ENCODE measurements at regions not wholly inside any gene's neighbourhood (a gene's known extent, or its start where the extent isn't known, plus 50 kb on each side); places are given as distances from the start of the nearest gene placed in this dataset.
"Not testable (repeated sequence)": the region's sequence is repeated elsewhere in the genome, so short reads cannot be mapped to it uniquely, and the experiment has no call there.

DNA sequence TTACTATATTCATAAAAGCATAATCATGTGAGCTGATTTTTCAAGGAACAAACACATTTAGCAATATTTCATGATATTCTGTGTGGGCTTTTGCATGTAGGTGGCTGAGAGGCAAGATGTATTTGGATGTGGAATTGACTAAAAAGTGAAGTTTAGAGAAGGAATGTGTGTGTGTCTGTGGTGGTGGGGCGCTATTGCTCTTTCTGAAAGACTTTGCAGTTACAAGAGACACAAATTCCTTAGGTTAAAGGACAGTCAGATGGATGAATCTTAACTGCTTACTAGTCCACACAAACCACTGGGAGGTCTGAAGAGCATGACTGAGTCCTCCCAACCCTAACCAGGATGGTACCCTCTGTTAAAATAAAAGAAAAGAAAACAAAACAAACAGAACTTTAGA lies 200.1 kb downstream of the SDHAF3 start:
- intact Hi-C loops (cut with DNase I; ENCODE audit: low total_unique reads), result no loop called here
- Histone ChIP-seq H3K36me3 (no peaks in the 10 kb centered on the region), H3K27ac (no peak overlapping the region), H3K4me3 (no peak overlapping the region), H3K27me3 (no peaks in the 10 kb centered on the region), H3K9me3 (peaks cover 0 to 22% (median 14%) of the 10 kb centered on the region in 4 donors), H3K4me1 (no peaks in the 10 kb centered on the region)
- TF ChIP-seq, protein P1, sequence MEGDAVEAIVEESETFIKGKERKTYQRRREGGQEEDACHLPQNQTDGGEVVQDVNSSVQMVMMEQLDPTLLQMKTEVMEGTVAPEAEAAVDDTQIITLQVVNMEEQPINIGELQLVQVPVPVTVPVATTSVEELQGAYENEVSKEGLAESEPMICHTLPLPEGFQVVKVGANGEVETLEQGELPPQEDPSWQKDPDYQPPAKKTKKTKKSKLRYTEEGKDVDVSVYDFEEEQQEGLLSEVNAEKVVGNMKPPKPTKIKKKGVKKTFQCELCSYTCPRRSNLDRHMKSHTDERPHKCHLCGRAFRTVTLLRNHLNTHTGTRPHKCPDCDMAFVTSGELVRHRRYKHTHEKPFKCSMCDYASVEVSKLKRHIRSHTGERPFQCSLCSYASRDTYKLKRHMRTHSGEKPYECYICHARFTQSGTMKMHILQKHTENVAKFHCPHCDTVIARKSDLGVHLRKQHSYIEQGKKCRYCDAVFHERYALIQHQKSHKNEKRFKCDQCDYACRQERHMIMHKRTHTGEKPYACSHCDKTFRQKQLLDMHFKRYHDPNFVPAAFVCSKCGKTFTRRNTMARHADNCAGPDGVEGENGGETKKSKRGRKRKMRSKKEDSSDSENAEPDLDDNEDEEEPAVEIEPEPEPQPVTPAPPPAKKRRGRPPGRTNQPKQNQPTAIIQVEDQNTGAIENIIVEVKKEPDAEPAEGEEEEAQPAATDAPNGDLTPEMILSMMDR (IDR thresholded peaks at IDR 0.05), result no peak
- no peak for TF ChIP-seq POLR2AphosphoS5 (IDR thresholded peaks at IDR 0.05)
- no peak for TF ChIP-seq EP300 (IDR thresholded peaks at IDR 0.05)
- TF ChIP-seq POLR2A (IDR thresholded peaks at IDR 0.05), result no peak
- 30 to 58% (median 51%) methylated on average over 1 of the region's 1 CpG for WGBS, 5 donors
- no peak for DNase-seq

DNA sequence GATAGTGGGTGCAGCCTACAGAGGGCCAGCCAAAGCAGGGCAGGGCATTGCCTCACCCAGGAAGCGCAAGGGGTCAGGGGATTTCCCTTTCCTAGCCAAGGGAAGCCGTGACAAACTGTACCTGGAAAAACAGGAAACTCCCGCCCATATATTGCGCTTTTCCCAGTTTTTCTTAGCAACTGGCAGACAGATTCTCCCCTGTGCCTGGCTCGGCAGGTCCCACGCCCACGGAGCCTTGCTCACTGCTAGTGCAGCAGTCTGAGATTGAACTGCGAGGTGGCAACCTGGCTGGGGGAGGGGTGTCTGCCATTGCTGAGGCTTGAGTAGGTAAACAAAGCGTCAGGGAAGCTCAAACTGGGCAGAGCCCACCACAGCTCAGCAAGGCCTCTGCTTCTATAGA lies 212.4 kb downstream of the SDHAF3 start:
- H3K4me1 ChIP-seq; intact Hi-C loops (cut with DNase I; ENCODE audit: low total_unique reads); DNase-seq; H3K4me3 ChIP-seq; H3K27ac ChIP-seq; H3K36me3 ChIP-seq; H3K27me3 ChIP-seq: not testable (repeated sequence)
- peaks cover 0 to 29% (median 15%) of the 10 kb centered on the region in 4 donors for H3K9me3 ChIP-seq
- WGBS, 5 donors, result 50 to 63% (median 53%) methylated on average over 9 of the region's 9 CpGs

DNA sequence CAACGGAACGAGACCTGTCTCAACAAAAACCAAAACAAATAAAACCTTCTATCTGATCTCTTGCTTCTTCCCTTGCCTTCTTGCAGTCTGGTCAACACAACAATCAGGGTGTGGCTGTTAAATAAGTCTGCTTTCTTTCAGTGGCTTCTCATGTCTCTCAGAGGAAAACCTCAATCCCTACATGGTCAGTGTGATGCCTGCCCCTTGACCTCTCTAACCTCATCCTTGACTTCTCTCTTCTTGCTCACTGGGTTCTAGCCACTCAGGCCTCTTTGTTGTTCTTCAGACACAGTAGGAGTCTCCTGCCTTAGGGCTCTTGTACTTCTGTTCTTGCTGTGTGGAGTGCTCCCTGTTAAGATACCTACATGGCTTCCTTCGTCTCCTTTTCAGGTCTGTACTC lies 220.4 kb downstream of the SDHAF3 start:
- Histone ChIP-seq H3K9me3 (no peaks in the 10 kb centered on the region), H3K4me3 (no peak overlapping the region), H3K4me1 (no peaks in the 10 kb centered on the region), H3K36me3 (no peaks in the 10 kb centered on the region), H3K27ac (no peak overlapping the region), H3K27me3 (no peaks in the 10 kb centered on the region)
- TF ChIP-seq EP300 (IDR thresholded peaks at IDR 0.05), result no peak
- WGBS, 5 donors, result 72 to 88% (median 73%) methylated on average over 3 of the region's 3 CpGs
- no peak for DNase-seq
- intact Hi-C loops (cut with DNase I; ENCODE audit: low total_unique reads), result no loop called here

DNA sequence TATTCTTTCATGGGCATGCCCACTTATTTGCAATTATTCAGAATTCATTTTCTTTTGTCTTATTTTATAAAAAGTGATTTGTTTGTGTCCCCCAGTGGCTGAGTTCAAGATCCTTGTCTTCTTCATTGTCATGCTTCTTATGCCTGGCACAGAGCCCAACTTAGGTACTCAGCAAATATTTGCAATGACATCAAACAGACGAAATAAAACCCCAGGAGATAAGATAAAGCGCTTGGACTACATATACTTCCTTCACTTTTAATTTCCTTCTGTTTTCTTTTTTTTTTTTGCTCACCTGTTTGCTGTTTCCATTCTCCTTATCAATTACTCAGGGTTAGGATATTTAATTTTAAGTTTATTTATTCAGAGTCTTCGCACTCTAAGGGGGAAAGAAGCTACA lies 225.0 kb downstream of the SDHAF3 start:
- Histone ChIP-seq H3K9me3 (no peaks in the 10 kb centered on the region), H3K36me3 (no peaks in the 10 kb centered on the region), H3K27me3 (no peaks in the 10 kb centered on the region), H3K4me1 (no peaks in the 10 kb centered on the region), H3K27ac (no peak overlapping the region), H3K4me3 (no peak overlapping the region)
- intact Hi-C loops (cut with DNase I; ENCODE audit: low total_unique reads), result no loop called here
- TF ChIP-seq POLR2A (IDR thresholded peaks at IDR 0.05) (no peak), EP300 (IDR thresholded peaks at IDR 0.05) (no peak), POLR2AphosphoS5 (IDR thresholded peaks at IDR 0.05) (no peak)
- TF ChIP-seq, protein P1 (IDR thresholded peaks at IDR 0.05), result no peak
- DNase-seq, result no peak
- WGBS, 5 donors, result 16 to 38% (median 29%) methylated on average over 3 of the region's 3 CpGs

DNA sequence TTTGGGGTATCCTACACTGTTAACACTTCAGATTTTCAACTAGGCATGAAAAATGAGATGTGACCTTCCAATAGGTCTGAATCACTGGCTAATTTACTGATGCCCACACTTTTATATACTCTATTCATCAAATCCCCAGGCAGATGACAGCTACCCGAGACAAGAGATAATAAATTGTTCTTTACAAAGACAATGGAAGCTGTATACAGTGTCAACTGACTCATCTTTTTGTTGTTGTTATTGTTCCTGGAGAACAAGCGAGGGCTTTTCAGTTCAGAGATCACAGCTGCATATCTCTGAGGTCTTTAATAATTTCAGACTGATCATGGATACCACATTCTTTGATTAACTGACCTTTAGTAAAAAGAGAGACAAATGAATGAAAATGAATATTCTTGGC lies 228.9 kb downstream of the SDHAF3 start:
- DNase-seq, result no peak
- H3K9me3 ChIP-seq, result peaks cover 0 to 13% (median 9%) of the 10 kb centered on the region in 4 donors
- no peaks in the 10 kb centered on the region for H3K4me1 ChIP-seq
- intact Hi-C loops (cut with DNase I; ENCODE audit: low total_unique reads), result no loop called here
- TF ChIP-seq EP300 (IDR thresholded peaks at IDR 0.05) (no peak), POLR2AphosphoS5 (IDR thresholded peaks at IDR 0.05) (no peak), POLR2A (IDR thresholded peaks at IDR 0.05) (no peak)
- TF ChIP-seq, protein P1 (IDR thresholded peaks at IDR 0.05), result no peak
- H3K4me3 ChIP-seq, result no peak overlapping the region
- H3K27me3 ChIP-seq, result no peaks in the 10 kb centered on the region
- no peak overlapping the region for H3K27ac ChIP-seq
- WGBS, 5 donors, result 54 to 67% (median 62%) methylated on average over 2 of the region's 2 CpGs
- H3K36me3 ChIP-seq, result no peaks in the 10 kb centered on the region
